ENCODE measurements at regions not wholly inside any gene's neighbourhood (a gene's known extent, or its start where the extent isn't known, plus 50 kb on each side); places are given as distances from the start of the nearest gene placed in this dataset.

GRCh38 chr13:104823709-104824108 lies 1711.8 kb downstream of the EFNB2 start:
- no peaks in the 10 kb centered on the region for H3K9me3 ChIP-seq (ENCODE audit: low read depth)

DNA sequence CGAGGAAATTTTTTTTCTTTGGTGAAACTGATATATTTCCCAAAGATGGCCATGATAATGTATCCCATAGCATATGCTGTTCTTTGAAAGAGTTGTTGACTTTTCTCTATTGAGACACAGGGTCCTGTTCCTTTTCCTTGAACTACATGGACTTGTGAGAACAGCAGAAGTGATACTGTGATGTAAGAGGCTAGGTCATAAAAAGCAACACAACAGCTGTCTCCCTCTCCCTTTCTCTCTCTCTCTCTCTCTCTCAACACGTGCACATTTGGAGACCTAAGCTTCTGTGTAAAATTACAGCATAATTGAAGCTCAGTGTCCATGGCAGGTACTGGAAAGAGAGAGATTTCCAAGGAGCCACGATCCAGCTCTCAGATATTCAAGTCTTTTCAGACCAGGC lies 1712.4 kb downstream of the EFNB2 start:
- H3K27me3 ChIP-seq = no peaks in the 10 kb centered on the region
- no peaks in the 10 kb centered on the region for H3K36me3 ChIP-seq
- H3K4me3 ChIP-seq = no peak overlapping the region
- H3K27ac ChIP-seq = no peak overlapping the region
- no peak for DNase-seq (ENCODE audit: low read depth in 1 of 2, low spot score in 1 of 2)
- no peaks in the 10 kb centered on the region for H3K9me3 ChIP-seq (ENCODE audit: low read depth)
- no peaks in the 10 kb centered on the region for H3K4me1 ChIP-seq (ENCODE audit: low read depth)
- TF ChIP-seq CTCF (IDR thresholded peaks at IDR 0.05; ENCODE audit: low read depth, low read length) = no peak

More at GRCh38 chr13:104823709-104824108, 1711.8 kb downstream of the EFNB2 start:
- H3K4me1 ChIP-seq (ENCODE audit: low read depth) = no peaks in the 10 kb centered on the region
- H3K4me3 ChIP-seq = no peak overlapping the region
- H3K36me3 ChIP-seq = no peaks in the 10 kb centered on the region
- no peak overlapping the region for H3K27ac ChIP-seq
- TF ChIP-seq CTCF (IDR thresholded peaks at IDR 0.05; ENCODE audit: low read depth, low read length) = no peak
- H3K27me3 ChIP-seq = no peaks in the 10 kb centered on the region
- no peak for DNase-seq (ENCODE audit: low read depth in 1 of 2, low spot score in 1 of 2)

DNA sequence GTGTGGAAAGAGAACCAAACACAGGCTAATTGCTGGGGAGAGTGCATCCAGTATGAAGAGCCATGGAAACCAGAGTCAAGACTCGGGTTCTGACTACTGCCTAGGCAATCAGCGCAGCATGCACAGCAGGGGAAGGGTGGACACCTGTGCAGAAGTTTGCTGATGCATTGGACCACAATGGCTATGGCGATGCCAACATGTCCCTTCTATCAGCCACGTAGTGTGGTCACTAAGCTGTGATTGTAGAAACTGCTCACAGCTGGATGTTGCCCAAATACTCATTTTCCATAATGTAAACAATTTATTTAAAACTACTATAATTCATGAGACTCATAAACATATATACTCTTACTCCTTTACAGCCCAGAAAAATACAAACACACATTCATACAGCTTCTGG lies 1718.2 kb downstream of the EFNB2 start:
- TF ChIP-seq CTCF (IDR thresholded peaks at IDR 0.05; ENCODE audit: low read depth, low read length) = no peak
- H3K36me3 ChIP-seq = no peaks in the 10 kb centered on the region
- no peak for DNase-seq (ENCODE audit: low read depth in 1 of 2, low spot score in 1 of 2)

GRCh38 chr13:104816726-104817125 lies 1718.7 kb downstream of the EFNB2 start:
- Histone ChIP-seq H3K4me1 (ENCODE audit: low read depth) (peaks cover 2% of the 10 kb centered on the region), H3K27me3 (no peaks in the 10 kb centered on the region), H3K27ac (no peak overlapping the region), H3K9me3 (ENCODE audit: low read depth) (no peaks in the 10 kb centered on the region), H3K36me3 (no peaks in the 10 kb centered on the region), H3K4me3 (no peak overlapping the region)
- DNase-seq (ENCODE audit: low read depth in 1 of 2, low spot score in 1 of 2) = no peak
- no peak for TF ChIP-seq CTCF (IDR thresholded peaks at IDR 0.05; ENCODE audit: low read depth, low read length)

More for the DNA sequence above, 1718.2 kb downstream of the EFNB2 start:
- Histone ChIP-seq H3K27ac (no peak overlapping the region), H3K4me3 (no peak overlapping the region), H3K27me3 (no peaks in the 10 kb centered on the region), H3K4me1 (ENCODE audit: low read depth) (peaks cover 2% of the 10 kb centered on the region), H3K9me3 (ENCODE audit: low read depth) (no peaks in the 10 kb centered on the region)

DNA sequence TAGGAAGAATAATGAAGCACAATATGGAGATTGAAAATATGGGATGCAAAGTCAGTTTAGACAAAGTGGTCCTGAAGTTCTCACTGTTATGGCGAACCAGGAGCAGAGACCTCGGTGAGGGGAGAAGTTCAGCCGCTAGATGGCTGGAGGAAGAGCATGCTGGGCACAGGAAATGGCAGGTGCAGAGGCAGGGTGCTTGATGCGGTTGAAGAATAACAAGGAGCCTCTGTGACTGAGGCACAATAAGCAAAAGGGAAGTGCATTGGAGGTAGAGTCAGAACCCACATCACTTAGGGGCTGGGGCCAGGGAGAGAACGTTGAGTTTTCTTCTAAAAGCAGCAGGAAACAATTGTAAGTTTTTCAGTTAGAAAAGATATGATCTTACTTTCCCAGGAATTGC lies 1725.2 kb downstream of the EFNB2 start:
- Histone ChIP-seq H3K4me1 (ENCODE audit: low read depth) (peaks cover under 1% of the 10 kb centered on the region), H3K27me3 (no peaks in the 10 kb centered on the region), H3K27ac (no peak overlapping the region), H3K9me3 (ENCODE audit: low read depth) (no peaks in the 10 kb centered on the region), H3K36me3 (no peaks in the 10 kb centered on the region), H3K4me3 (no peak overlapping the region)
- TF ChIP-seq CTCF (IDR thresholded peaks at IDR 0.05; ENCODE audit: low read depth, low read length) = no peak
- DNase-seq (ENCODE audit: low read depth in 1 of 2, low spot score in 1 of 2) = no peak

DNA sequence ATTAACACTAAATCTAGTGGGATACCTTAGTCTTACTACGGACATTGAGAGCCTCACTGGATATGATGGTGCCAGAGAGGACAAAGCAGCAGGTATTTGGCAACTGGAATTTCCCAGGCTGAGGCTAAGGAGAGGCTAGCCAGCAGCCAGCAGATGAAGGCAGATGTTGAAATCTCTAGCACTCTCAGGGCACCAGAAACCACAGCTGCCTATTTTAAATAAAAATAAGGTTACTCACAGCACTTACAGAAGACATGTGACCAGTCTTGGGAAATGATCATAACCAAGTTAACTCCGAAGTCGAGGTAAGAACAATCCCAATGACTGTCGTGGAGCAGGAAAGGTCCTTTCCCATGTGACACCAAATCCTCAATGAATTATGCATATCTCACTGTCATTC lies 1726.0 kb downstream of the EFNB2 start:
- Histone ChIP-seq H3K36me3 (no peaks in the 10 kb centered on the region), H3K27me3 (no peaks in the 10 kb centered on the region), H3K27ac (no peak overlapping the region), H3K4me3 (no peak overlapping the region), H3K4me1 (ENCODE audit: low read depth) (no peaks in the 10 kb centered on the region), H3K9me3 (ENCODE audit: low read depth) (no peaks in the 10 kb centered on the region)
- no peak for TF ChIP-seq CTCF (IDR thresholded peaks at IDR 0.05; ENCODE audit: low read depth, low read length)
- peak in 1 of 2 donors; percentile 35 for DNase-seq (ENCODE audit: low read depth in 1 of 2, low spot score in 1 of 2)

Measured in cardiac muscle cell (in vitro differentiated cells and primary cell).